ENCODE measurements at regions not wholly inside any gene's neighbourhood (a gene's known extent, or its start where the extent isn't known, plus 50 kb on each side); places are given as distances from the start of the nearest gene placed in this dataset.

DNA sequence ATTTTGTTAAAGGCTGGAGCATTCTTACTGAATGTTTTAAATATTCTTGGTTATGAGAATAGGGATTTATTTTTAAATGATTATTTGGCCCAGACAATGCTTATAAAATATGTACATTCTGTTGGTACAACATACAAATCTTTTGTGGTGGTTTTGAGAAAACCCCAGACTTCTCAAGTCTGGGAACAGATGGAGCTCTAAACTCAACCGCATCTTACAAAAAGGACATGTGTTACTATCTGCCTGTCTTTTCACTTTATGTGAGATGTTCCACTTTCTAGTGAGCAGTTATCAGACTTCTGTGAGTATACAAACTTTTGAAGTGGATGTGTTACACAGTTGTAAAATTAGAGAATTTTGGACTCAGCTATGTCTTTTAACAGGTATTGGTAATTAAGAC lies 135.5 kb upstream of the RBMS3 start:
- DNase-seq (ENCODE audit: low spot score): no peak
- TF ChIP-seq, protein P1, sequence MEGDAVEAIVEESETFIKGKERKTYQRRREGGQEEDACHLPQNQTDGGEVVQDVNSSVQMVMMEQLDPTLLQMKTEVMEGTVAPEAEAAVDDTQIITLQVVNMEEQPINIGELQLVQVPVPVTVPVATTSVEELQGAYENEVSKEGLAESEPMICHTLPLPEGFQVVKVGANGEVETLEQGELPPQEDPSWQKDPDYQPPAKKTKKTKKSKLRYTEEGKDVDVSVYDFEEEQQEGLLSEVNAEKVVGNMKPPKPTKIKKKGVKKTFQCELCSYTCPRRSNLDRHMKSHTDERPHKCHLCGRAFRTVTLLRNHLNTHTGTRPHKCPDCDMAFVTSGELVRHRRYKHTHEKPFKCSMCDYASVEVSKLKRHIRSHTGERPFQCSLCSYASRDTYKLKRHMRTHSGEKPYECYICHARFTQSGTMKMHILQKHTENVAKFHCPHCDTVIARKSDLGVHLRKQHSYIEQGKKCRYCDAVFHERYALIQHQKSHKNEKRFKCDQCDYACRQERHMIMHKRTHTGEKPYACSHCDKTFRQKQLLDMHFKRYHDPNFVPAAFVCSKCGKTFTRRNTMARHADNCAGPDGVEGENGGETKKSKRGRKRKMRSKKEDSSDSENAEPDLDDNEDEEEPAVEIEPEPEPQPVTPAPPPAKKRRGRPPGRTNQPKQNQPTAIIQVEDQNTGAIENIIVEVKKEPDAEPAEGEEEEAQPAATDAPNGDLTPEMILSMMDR (IDR thresholded peaks at IDR 0.05): no peak
- H3K27me3 Mint-ChIP-seq (ENCODE audit: low read depth): no peaks in the 10 kb centered on the region
- peaks cover 12% of the 10 kb centered on the region for H3K4me1 Mint-ChIP-seq (ENCODE audit: low read depth)
- H3K36me3 Mint-ChIP-seq (ENCODE audit: low read depth): no peaks in the 10 kb centered on the region
- H3K4me3 Mint-ChIP-seq (ENCODE audit: unreplicated experiment): no peak overlapping the region
- no peaks in the 10 kb centered on the region for H3K9me3 Mint-ChIP-seq (ENCODE audit: low read depth)
- H3K27ac Mint-ChIP-seq (ENCODE audit: unreplicated experiment): no peak overlapping the region

DNA sequence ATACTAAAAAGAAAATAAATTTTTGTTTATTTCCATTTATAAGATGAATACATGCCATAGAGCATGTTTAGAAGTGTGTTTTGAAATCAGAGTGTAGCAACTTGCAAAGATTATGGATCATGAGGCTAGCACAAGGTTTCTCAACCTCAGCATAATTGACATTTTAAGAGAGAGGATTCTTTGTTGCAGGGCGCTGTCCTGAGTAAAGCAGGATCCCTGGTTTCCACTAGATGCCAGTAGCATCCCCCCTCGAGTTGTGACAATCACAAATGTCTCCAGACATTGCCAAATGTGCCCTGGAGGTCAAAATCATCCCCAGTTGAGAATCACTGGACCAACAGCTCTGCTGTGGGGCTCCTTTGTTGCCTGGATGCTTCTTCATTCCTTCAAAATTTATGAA lies 128.5 kb upstream of the RBMS3 start:
- Mint-ChIP-seq H3K36me3 (ENCODE audit: low read depth) (no peaks in the 10 kb centered on the region), H3K4me3 (ENCODE audit: unreplicated experiment) (no peak overlapping the region), H3K27ac (ENCODE audit: unreplicated experiment) (no peak overlapping the region), H3K4me1 (ENCODE audit: low read depth) (peaks cover 5% of the 10 kb centered on the region), H3K9me3 (ENCODE audit: low read depth) (peaks cover 5% of the 10 kb centered on the region), H3K27me3 (ENCODE audit: low read depth) (no peaks in the 10 kb centered on the region)
- DNase-seq (ENCODE audit: low spot score): no peak
- TF ChIP-seq, protein P1 (IDR thresholded peaks at IDR 0.05): peak; percentile 41

DNA sequence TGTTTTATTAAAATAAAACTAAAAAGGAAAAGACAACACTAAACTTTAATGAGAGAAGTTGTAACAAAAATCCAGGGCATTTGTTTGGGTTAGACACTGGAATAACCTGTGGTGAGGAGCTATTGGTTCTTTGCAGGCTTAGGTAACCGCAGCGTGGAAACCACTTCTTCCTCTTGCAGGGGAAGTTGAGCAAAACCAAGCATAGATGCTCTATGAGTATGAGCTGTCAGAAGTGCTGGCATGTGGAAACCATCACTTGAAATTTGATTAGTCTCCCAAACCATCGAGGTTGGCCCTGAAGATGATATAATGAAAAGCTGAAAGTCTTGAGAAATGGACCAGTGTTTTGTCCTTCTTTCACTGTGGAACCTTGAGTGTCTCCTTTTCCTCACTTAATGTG lies 127.1 kb upstream of the RBMS3 start:
- Mint-ChIP-seq H3K36me3 (ENCODE audit: low read depth) (no peaks in the 10 kb centered on the region), H3K4me1 (ENCODE audit: low read depth) (peaks cover 5% of the 10 kb centered on the region), H3K4me3 (ENCODE audit: unreplicated experiment) (no peak overlapping the region), H3K27ac (ENCODE audit: unreplicated experiment) (no peak overlapping the region), H3K9me3 (ENCODE audit: low read depth) (peaks cover 5% of the 10 kb centered on the region), H3K27me3 (ENCODE audit: low read depth) (no peaks in the 10 kb centered on the region)
- TF ChIP-seq, protein P1 (IDR thresholded peaks at IDR 0.05): no peak
- DNase-seq (ENCODE audit: low spot score): no peak

DNA sequence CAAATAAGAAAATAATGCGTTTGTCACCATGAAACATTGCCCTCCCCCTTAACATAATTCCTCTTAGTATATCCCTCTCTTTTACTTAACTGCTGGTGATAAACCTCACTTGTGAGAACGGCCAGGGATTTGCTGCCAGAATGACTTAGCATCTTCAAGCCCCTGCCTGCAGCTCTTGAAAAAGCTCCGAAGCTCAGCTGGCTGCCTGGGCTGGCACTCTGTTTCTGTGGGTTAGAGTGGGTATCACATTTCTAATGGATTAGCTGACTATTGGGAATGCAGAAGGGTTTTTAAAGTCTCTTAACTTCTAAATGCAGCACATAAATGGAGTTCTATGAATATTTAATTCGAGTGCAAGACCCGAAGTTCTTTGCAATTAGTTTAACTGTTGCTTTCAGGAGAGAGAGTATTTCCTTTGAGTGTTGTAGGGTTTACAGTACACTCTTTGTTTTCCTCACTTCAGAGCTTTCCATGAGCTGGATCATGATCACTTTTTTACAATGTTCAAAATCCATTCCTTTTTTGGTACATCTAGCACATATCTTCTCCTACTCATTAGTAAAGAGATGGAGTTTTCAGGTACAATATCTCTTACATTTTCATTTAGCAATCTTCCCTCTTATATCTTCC lies 124.7 kb upstream of the RBMS3 start:
- TF ChIP-seq, protein P1 (IDR thresholded peaks at IDR 0.05): no peak
- DNase-seq (ENCODE audit: low spot score): no peak
- Mint-ChIP-seq H3K9me3 (ENCODE audit: low read depth) (peaks cover 7% of the 10 kb centered on the region), H3K4me1 (ENCODE audit: low read depth) (peaks cover 5% of the 10 kb centered on the region), H3K27ac (ENCODE audit: unreplicated experiment) (no peak overlapping the region), H3K27me3 (ENCODE audit: low read depth) (no peaks in the 10 kb centered on the region), H3K36me3 (ENCODE audit: low read depth) (peaks cover 1% of the 10 kb centered on the region), H3K4me3 (ENCODE audit: unreplicated experiment) (no peak overlapping the region)

DNA sequence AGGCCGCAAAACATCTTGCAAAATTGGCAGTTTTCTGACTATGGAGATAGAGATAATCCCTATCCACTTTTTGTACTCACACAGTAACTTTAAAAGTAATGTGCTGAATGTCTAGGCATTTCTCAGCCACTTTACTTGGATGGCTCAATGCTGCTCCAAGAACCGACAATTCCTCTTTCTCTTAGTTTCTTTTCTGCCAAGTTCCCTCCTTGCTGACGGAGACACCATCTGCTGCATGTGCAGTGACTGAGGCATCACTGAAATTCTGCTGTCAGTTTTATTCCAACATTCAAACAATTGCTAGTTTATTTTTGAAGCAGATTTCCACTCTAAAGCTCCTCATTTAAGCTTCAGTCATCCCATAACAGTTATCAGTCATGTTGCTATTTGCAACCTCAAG lies 116.0 kb upstream of the RBMS3 start:
- H3K27ac Mint-ChIP-seq (ENCODE audit: unreplicated experiment): no peak overlapping the region
- H3K4me3 Mint-ChIP-seq (ENCODE audit: unreplicated experiment): no peak overlapping the region
- no peaks in the 10 kb centered on the region for H3K4me1 Mint-ChIP-seq (ENCODE audit: low read depth)
- TF ChIP-seq, protein P1 (IDR thresholded peaks at IDR 0.05): no peak
- peaks cover 8% of the 10 kb centered on the region for H3K9me3 Mint-ChIP-seq (ENCODE audit: low read depth)
- DNase-seq (ENCODE audit: low spot score): no peak
- H3K36me3 Mint-ChIP-seq (ENCODE audit: low read depth): peaks cover 3% of the 10 kb centered on the region
- no peaks in the 10 kb centered on the region for H3K27me3 Mint-ChIP-seq (ENCODE audit: low read depth)

Measured in chondrocyte (in vitro differentiated cells).